CD4-positive, alpha-beta T cell (primary cell): ENCODE measurements at regions not wholly inside any gene's neighbourhood (a gene's known extent, or its start where the extent isn't known, plus 50 kb on each side); places are given as distances from the start of the nearest gene placed in this dataset.

ENCODE experiments used
- ATAC-seq: fragments of 200-7000 bp; cut with Tn5 transposase; one replicate; pipeline ENCODE4 v1.10.0; 2022; ENCODE audit warnings: mild to moderate bottlenecking; ENCODE audit not compliant: poor library complexity
- CTCF ChIA-PET: fragments of 350-600 bp; sonication (Branson Sonifier 250); formaldehyde crosslinking; loops from one replicate; lab custom pipeline; 2021; ENCODE audit warnings: antibody characterized with exemption, inconsistent platforms; lab: Charles Lee
- POLR2A ChIA-PET: fragments of 350-600 bp; sonication (Branson Sonifier 250); formaldehyde crosslinking; loops from one replicate; lab custom pipeline; 2021; ENCODE audit warnings: antibody characterized with exemption, inconsistent platforms; lab: Charles Lee
- DNase-seq, 14 experiments: peaks; one replicate each; pipeline ENCODE4 v3.0.0-alpha.2; 2013 to 2020; ENCODE audit warnings: mixed read lengths in 2 of 14
- H3K27ac ChIP-seq, 2 donors: one replicate each; pipeline versions ENCODE4 v1.5.1 to v1.7.0; 2013; ENCODE audit warnings: low read length in 2 of 2, low read depth in 1 of 2, mild to moderate bottlenecking in 1 of 2
- H3K27me3 ChIP-seq, 2 experiments: 1 replicate in 1 of 2; 2 replicates in 1 of 2; pipeline versions ENCODE4 v1.6.1 to v1.7.0; 2013; ENCODE audit warnings: low read length in 2 of 2, control low read depth in 1 of 2, mild to moderate bottlenecking in 1 of 2, moderate library complexity in 1 of 2; ENCODE audit not compliant: insufficient read depth in 2 of 2, control insufficient read depth in 1 of 2
- H3K36me3 ChIP-seq: one replicate; pipeline ENCODE4 v1.6.1; 2013; ENCODE audit warnings: low read length, control low read depth; ENCODE audit not compliant: insufficient read depth
- H3K4me1 ChIP-seq: one replicate; pipeline ENCODE4 v1.6.1; 2013; ENCODE audit warnings: low read length, control low read depth; ENCODE audit not compliant: insufficient read depth
- H3K4me3 ChIP-seq: one replicate; pipeline ENCODE4 v1.5.1; 2013; ENCODE audit warnings: mild to moderate bottlenecking, low read length, moderate library complexity
- H3K9me3 ChIP-seq, 2 experiments: 1 replicate in 1 of 2; 2 replicates in 1 of 2; pipeline versions ENCODE4 v1.6.1 to v1.7.0; 2013; ENCODE audit warnings: low read length in 2 of 2, mild to moderate bottlenecking in 2 of 2, control low read depth in 1 of 2, moderate library complexity in 1 of 2; ENCODE audit not compliant: control insufficient read depth in 1 of 2, insufficient read depth in 1 of 2
- H3K27ac Mint-ChIP-seq: one replicate; pipeline ENCODE4 v1.8.0; 2020; ENCODE audit warnings: mixed read lengths
- H3K27me3 Mint-ChIP-seq: one replicate; pipeline ENCODE4 v1.8.0; 2021; ENCODE audit warnings: mixed read lengths
- H3K36me3 Mint-ChIP-seq: one replicate; pipeline ENCODE4 v1.8.0; 2021; ENCODE audit warnings: low read depth, mixed read lengths
- H3K4me1 Mint-ChIP-seq: one replicate; pipeline ENCODE4 v1.8.0; 2021; ENCODE audit warnings: low read depth, mixed read lengths
- H3K4me3 Mint-ChIP-seq: one replicate; pipeline ENCODE4 v1.8.0; 2020; ENCODE audit warnings: mild to moderate bottlenecking, mixed read lengths
- H3K9me3 Mint-ChIP-seq: one replicate; pipeline ENCODE4 v1.8.0; 2020; ENCODE audit warnings: mixed read lengths
- CTCF ChIP-seq: fragments of 200-600 bp; IDR thresholded peaks from one replicate; pipeline ENCODE4 v1.8.0; 2022; ENCODE audit warnings: antibody characterized with exemption, mild to moderate bottlenecking
- intact Hi-C, 2 experiments: fragments of 100-400 bp; cut with DNase I in 1 of 2; cut with micrococcal nuclease in 1 of 2; formaldehyde crosslinking; loops; one replicate each; pipeline versions ENCODE4 v1.15.1 to v1.9.0; 2023 to 2025; cut with DNase I, micrococcal nuclease

DNA sequence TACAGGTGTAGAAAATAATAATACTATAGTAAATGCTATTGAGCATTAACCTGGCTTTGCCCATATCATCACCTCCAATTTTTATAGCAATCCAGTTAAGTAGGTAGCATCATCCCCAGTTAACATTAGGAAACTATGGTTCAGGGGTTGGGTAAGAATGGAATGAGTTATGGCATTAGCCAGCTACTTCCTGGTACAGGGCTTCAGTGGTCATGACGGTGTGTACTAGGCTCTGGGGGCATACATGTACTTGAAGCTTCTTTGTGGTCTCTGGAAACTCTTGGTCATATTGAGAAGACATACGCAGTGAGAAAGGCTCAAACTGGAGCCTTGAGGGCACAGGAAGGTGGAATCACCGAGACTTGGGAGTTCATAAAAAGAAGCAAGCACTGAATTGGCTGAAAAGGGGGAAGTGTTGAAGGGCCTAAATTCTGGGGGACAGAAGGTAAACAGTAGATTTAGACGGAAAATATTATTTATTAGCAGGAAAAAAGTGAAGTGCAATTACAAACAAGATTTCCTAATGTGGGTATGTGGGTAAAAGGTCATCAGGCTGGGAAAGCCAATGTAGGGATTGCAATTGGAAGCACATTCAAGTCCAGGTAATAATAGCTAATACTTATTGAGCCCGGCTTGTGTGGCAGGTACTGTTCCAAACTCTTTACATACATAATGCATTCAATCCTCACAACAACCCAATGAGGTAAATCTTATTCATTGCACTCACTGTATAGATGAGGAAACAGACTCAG is 114.2 kb upstream of the ATP1A1 start:
- H3K4me1 ChIP-seq: peaks cover 11% of the 10 kb centered on the region
- no peak for TF ChIP-seq CTCF
- H3K9me3 Mint-ChIP-seq: no peaks in the 10 kb centered on the region
- no peak overlapping the region for H3K4me3 Mint-ChIP-seq
- CTCF ChIA-PET: no interaction called here
- no peaks in the 10 kb centered on the region for H3K36me3 Mint-ChIP-seq
- intact Hi-C loops: no loop called here
- POLR2A ChIA-PET: no interaction called here
- H3K27me3 Mint-ChIP-seq: no peaks in the 10 kb centered on the region
- no peak overlapping the region for H3K4me3 ChIP-seq
- H3K27ac ChIP-seq: no peak overlapping the region
- H3K4me1 Mint-ChIP-seq: peaks cover 36% of the 10 kb centered on the region
- DNase-seq (no peak), ATAC-seq (no peak)
- H3K27me3 ChIP-seq: no peaks in the 10 kb centered on the region
- H3K9me3 ChIP-seq: no peaks in the 10 kb centered on the region
- no peaks in the 10 kb centered on the region for H3K36me3 ChIP-seq
- no peak overlapping the region for H3K27ac Mint-ChIP-seq

GRCh38 chr1:116259663-116260062 is 113.4 kb upstream of the ATP1A1 start:
- intact Hi-C loops: no loop called here
- POLR2A ChIA-PET: interaction anchor here (1.0 kb wide), 1 partner anchor 9 kb away, joined by 3 read pairs; no protein-coding TSS in a partner anchor
- no peak overlapping the region for H3K4me3 Mint-ChIP-seq
- H3K4me1 Mint-ChIP-seq: peaks cover 29% of the 10 kb centered on the region
- Histone ChIP-seq H3K4me3 (no peak overlapping the region), H3K9me3 (no peaks in the 10 kb centered on the region), H3K27me3 (no peaks in the 10 kb centered on the region), H3K36me3 (no peaks in the 10 kb centered on the region), H3K27ac (no peak overlapping the region), H3K4me1 (peaks cover 11% of the 10 kb centered on the region)
- H3K27me3 Mint-ChIP-seq: no peaks in the 10 kb centered on the region
- CTCF ChIA-PET: no interaction called here
- no peak for TF ChIP-seq CTCF
- ATAC-seq: no peak
- peak in 1 of 14 experiments; percentile 5 for DNase-seq
- no peaks in the 10 kb centered on the region for H3K36me3 Mint-ChIP-seq
- no peaks in the 10 kb centered on the region for H3K9me3 Mint-ChIP-seq
- H3K27ac Mint-ChIP-seq: no peak overlapping the region

DNA sequence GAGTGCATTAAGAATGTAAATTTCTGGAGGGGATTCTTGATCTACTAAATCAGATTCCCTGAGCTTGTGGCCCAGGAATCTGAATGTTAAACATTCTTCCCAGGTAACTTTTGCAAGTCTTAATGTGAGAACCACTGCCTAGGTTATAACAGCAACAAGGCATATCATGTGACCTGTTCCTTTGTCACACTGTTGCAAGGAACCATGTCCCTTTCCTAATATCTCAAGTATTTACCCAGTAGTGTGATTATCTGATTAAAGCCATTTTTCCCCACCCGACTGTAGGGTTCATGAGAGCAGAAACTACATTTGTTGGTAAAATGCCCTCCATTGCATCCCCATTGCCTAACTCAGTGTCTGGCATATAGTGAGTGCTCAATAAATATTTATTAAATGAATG is 112.9 kb upstream of the ATP1A1 start:
- Histone ChIP-seq H3K36me3 (no peaks in the 10 kb centered on the region), H3K27me3 (no peaks in the 10 kb centered on the region), H3K27ac (no peak overlapping the region), H3K4me3 (no peak overlapping the region), H3K9me3 (no peaks in the 10 kb centered on the region), H3K4me1 (peaks cover 11% of the 10 kb centered on the region)
- no peak overlapping the region for H3K27ac Mint-ChIP-seq
- H3K4me3 Mint-ChIP-seq: no peak overlapping the region
- no peak for ATAC-seq
- intact Hi-C loops: no loop called here
- H3K4me1 Mint-ChIP-seq: peaks cover 24% of the 10 kb centered on the region
- H3K9me3 Mint-ChIP-seq: no peaks in the 10 kb centered on the region
- DNase-seq: no peak
- no peak for TF ChIP-seq CTCF
- H3K27me3 Mint-ChIP-seq: no peaks in the 10 kb centered on the region
- no peaks in the 10 kb centered on the region for H3K36me3 Mint-ChIP-seq
- ChIA-PET CTCF (no interaction called here), POLR2A (interaction anchor here (1.0 kb wide), 1 partner anchor 8 kb away, joined by 3 read pairs; no protein-coding TSS in a partner anchor)
